GM12891 (cell line): ENCODE measurements at regions not wholly inside any gene's neighbourhood (a gene's known extent, or its start where the extent isn't known, plus 50 kb on each side); places are given as distances from the start of the nearest gene placed in this dataset.

ENCODE experiments used
- DNase-seq: peaks from one replicate; pipeline ENCODE4 v3.0.0; 2011; ENCODE audit warnings: low spot score; ENCODE audit not compliant: insufficient read length
- FAIRE-seq: peaks from 2 replicates; lab custom pipeline; 2011; peaks lifted over from hg19 to GRCh38; lab: Jason Lieb, UNC
- PAX5 ChIP-seq: IDR thresholded peaks from 2 replicates; pipeline ENCODE4 v1.6.1; 2011; ENCODE audit warnings: low read length, moderate library complexity, mild to moderate bottlenecking; ENCODE audit not compliant: insufficient read depth, severe bottlenecking
- POLR2A ChIP-seq: IDR thresholded peaks from 2 replicates; pipeline ENCODE4 v1.6.1; 2011; ENCODE audit warnings: low read depth, low read length, control low read depth
- POLR2AphosphoS5 ChIP-seq: IDR thresholded peaks from 2 replicates; pipeline ENCODE4 v1.6.1; 2011; ENCODE audit warnings: low read depth, low read length, control low read depth
- POU2F2 ChIP-seq: IDR thresholded peaks from 2 replicates; pipeline ENCODE4 v1.6.1; 2011; ENCODE audit warnings: low read depth, mild to moderate bottlenecking, control low read depth, low read length, moderate library complexity
- SPI1 ChIP-seq: IDR thresholded peaks from 2 replicates; pipeline ENCODE4 v1.6.1; 2011; ENCODE audit warnings: low read depth, low read length, control low read depth
- TAF1 ChIP-seq: IDR thresholded peaks from 2 replicates; pipeline ENCODE4 v1.6.1; 2011; ENCODE audit warnings: low read depth, low read length, control low read depth

- DNase-seq (no peak), FAIRE-seq (no peak)
- no peak for TF ChIP-seq POLR2A
- no peak for TF ChIP-seq POLR2AphosphoS5
- no peak for TF ChIP-seq PAX5
Measured at GRCh38 chr18:78558101-78558810, 421.4 kb upstream of the SALL3 start.

DNA sequence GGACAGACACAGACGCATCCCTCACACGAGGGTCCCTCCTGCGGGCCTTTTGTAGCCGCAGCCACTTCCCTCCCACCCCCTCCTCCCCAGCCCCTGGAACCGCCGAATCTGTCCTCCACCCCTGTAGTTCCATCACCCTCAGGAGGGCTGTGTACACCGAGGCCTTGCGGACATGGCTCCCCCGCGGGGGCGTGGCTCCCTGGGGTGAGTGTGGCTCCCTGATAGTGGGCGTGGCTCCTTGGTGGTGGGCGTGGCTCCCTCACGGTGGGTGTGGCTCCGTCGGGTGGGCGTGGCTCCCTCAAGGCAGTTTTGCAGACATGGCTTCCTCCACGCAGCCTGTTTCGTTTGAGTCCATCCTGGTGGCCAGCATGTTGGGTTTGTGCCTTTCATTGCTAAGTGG is 420.7 kb upstream of the SALL3 start:
- DNase-seq (no peak), FAIRE-seq (no peak)
- TF ChIP-seq PAX5 = no peak
- TF ChIP-seq POLR2AphosphoS5 = no peak
- no peak for TF ChIP-seq TAF1
- TF ChIP-seq POU2F2 = no peak
- TF ChIP-seq POLR2A = no peak
- TF ChIP-seq SPI1 = no peak

- FAIRE-seq = no peak
- TF ChIP-seq POLR2A (no peak), TAF1 (no peak), POLR2AphosphoS5 (no peak), SPI1 (no peak), PAX5 (no peak), POU2F2 (no peak)
- DNase-seq = no peak
Measured at GRCh38 chr18:78559584-78559983, 420.0 kb upstream of the SALL3 start.

- FAIRE-seq (no peak), DNase-seq (no peak)
- no peak for TF ChIP-seq POLR2A
- TF ChIP-seq SPI1 = no peak
Measured at GRCh38 chr18:78561757-78562510, 417.7 kb upstream of the SALL3 start.

GRCh38 chr18:78562531-78562961 is 417.1 kb upstream of the SALL3 start:
- no peak for FAIRE-seq

GRCh38 chr18:78563110-78563509 is 416.5 kb upstream of the SALL3 start:
- DNase-seq (no peak), FAIRE-seq (no peak)
- no peak for TF ChIP-seq POLR2AphosphoS5

More at GRCh38 chr18:78562531-78562961, 417.1 kb upstream of the SALL3 start:
- no peak for DNase-seq
- no peak for TF ChIP-seq POLR2A
- no peak for TF ChIP-seq SPI1
- TF ChIP-seq TAF1 = no peak
- TF ChIP-seq POLR2AphosphoS5 = no peak
- TF ChIP-seq PAX5 = no peak
- no peak for TF ChIP-seq POU2F2

DNA sequence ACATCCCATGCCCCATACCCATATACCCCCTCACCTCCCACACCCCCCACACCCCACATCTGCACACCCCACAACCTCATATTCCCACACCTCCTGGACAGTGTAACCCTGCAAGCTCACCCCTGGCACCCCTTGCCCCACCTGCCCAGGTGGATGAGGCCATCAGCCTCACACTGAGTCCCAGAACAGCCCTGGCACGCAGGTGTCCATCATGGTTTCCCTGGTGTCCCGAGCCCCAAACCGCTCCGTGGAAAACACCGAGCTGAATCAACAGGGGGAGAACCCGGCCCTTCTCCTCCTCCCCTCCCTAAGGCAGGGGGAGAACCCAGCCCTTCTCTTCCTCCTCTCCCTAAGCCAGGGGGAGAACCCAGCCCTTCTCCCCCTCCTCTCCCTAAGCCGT is 415.6 kb upstream of the SALL3 start:
- FAIRE-seq = no peak

DNA sequence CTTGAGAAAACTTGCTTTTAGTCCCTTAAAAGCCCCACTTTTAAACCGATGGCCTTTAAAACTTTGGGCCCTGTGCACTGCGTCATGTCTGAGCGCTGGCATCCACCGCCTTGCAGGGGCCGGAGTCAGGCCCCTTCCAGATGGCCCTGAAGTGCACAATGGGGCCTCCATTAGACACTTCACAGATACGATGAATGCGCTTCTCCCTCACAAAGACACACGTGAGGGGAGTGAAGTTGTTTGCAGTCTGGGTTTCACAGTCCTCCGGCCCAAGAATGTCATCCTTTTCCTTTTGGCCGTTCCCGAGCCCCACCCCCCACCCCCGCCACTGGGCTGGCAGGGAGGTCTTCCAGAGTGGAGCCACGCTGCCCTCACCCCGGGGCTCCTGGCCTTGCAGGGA is 415.1 kb upstream of the SALL3 start:
- no peak for FAIRE-seq
- TF ChIP-seq TAF1 (no peak), POLR2AphosphoS5 (no peak), PAX5 (no peak), POU2F2 (no peak), SPI1 (no peak), POLR2A (no peak)
- DNase-seq = no peak

More for the DNA sequence above, 415.6 kb upstream of the SALL3 start:
- DNase-seq = no peak
- TF ChIP-seq TAF1 (no peak), POU2F2 (no peak), SPI1 (no peak), POLR2A (no peak), POLR2AphosphoS5 (no peak), PAX5 (no peak)

DNA sequence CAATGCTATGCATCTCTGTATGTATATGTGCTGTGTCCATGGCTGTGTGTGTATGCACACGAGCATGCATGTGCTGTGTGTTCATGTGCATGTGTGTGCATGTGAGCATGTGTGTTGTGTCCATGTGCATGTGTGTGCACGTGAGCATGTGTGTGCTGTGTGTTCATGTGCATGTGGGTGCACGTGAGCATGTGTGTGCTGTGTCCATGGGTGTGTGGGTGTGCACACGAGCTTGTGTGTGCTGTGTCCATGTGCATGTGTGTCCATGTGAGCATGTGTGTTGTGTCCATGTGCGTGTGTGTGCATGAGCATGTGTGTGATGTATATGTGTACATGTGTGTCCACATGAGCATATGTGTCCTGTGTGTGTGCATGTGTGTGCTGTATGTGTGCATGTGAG is 414.4 kb upstream of the SALL3 start:
- peak; percentile 23 for FAIRE-seq
- TF ChIP-seq PAX5 (no peak), TAF1 (no peak), POLR2A (no peak), POLR2AphosphoS5 (no peak), POU2F2 (no peak), SPI1 (no peak)
- DNase-seq = no peak

DNA sequence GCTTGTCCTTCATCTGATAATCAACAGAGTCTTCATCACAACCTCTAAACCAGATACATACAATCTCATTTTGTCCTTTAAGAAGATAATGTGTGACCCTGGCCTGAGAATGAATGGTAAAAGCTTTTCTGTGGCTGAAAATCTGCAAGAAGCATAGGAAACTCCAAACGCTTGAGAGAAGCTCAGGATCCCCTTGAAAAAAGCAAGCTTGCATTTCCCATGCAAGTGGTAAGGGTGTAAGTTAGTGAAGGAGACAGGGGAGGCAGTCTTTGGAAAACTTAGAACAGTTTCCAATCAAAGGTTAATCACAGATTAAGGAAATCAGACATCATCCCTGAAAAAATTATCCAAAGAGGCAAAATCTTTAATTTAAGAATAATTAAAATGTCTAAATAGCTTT is 413.6 kb upstream of the SALL3 start:
- FAIRE-seq (no peak), DNase-seq (no peak)
- TF ChIP-seq POLR2AphosphoS5 (no peak), SPI1 (no peak), PAX5 (no peak), TAF1 (no peak), POLR2A (no peak), POU2F2 (no peak)
